ENCODE measurements at regions not wholly inside any gene's neighbourhood (a gene's known extent, or its start where the extent isn't known, plus 50 kb on each side); places are given as distances from the start of the nearest gene placed in this dataset.

- TF ChIP-seq ZBTB2 (IDR thresholded peaks at IDR 0.05): no peak
- TF ChIP-seq ZNF644 (tag; IDR thresholded peaks at IDR 0.05; ENCODE audit: low read depth): no peak; the same call in 1 of the 2 replicates
- TF ChIP-seq HNRNPL (IDR thresholded peaks at IDR 0.05; ENCODE audit: low read depth, low read length): no peak
- TF ChIP-seq ZNF655 (CRISPR knock-in tag; IDR thresholded peaks at IDR 0.05): no peak
- no peak for TF ChIP-seq TAF9B (IDR thresholded peaks at IDR 0.05; ENCODE audit: partially characterized antibody)
- no peak for TF ChIP-seq THRAP3 (IDR thresholded peaks at IDR 0.05; ENCODE audit: borderline replicate concordance)
- no peak for TF ChIP-seq CBX5 (IDR thresholded peaks at IDR 0.05; ENCODE audit: borderline replicate concordance, low read depth)
- TF ChIP-seq DNMT1 (IDR thresholded peaks at IDR 0.05): no peak
- TF ChIP-seq ZKSCAN3 (CRISPR knock-in tag; IDR thresholded peaks at IDR 0.05): no peak
- 0 out of 2 replicates have a peak, but pooled peaks have one; percentile 70 for TF ChIP-seq PREB (CRISPR knock-in tag; IDR thresholded peaks at IDR 0.05)
- no peak for TF ChIP-seq ZNF23 (CRISPR knock-in tag; IDR thresholded peaks at IDR 0.05)
- peak; percentile 96 for TF ChIP-seq REST (IDR thresholded peaks at IDR 0.05; ENCODE audit: borderline replicate concordance)
- no peak for TF ChIP-seq REST (CRISPR knock-in tag; IDR thresholded peaks at IDR 0.05; ENCODE audit: low read depth)
- no peak for TF ChIP-seq CEBPG (CRISPR knock-in tag; IDR thresholded peaks at IDR 0.05)
- no peak for TF ChIP-seq CEBPG (tag; conservative IDR thresholded peaks at IDR 0.05 in 1 of 2, IDR thresholded peaks at IDR 0.05 in 1 of 2)
- no peak for TF ChIP-seq PCBP2 (IDR thresholded peaks at IDR 0.05; ENCODE audit: low read depth, low read length, poor library complexity, severe bottlenecking)
- TF ChIP-seq SNAPC5 (CRISPR knock-in tag; IDR thresholded peaks at IDR 0.05): no peak
These were observed 176.0 kb downstream of the MRPL14 start (continued) for GRCh38 chr6:43951063-43951755.

All from K562 (cell line).